SK-N-SH (cell line): ENCODE measurements at regions not wholly inside any gene's neighbourhood (a gene's known extent, or its start where the extent isn't known, plus 50 kb on each side); places are given as distances from the start of the nearest gene placed in this dataset.

Experiments used
- CTCF ChIA-PET: fragments of 300-600, 350-600 bp; formaldehyde crosslinking; extraction: SDS; loops from one replicate; lab custom pipeline; 2021; lab: Yijun Ruan, JAX
- POLR2A ChIA-PET: fragments of 350-600 bp; sonication (Branson Sonifier 250); formaldehyde crosslinking; extraction: SDS; loops from one replicate; lab custom pipeline; 2020; ENCODE audit warnings: antibody characterized with exemption, inconsistent platforms; lab: Yijun Ruan, JAX
- DNase-seq: peaks from one replicate; pipeline ENCODE4 v3.0.0; 2012
- H2AFZ ChIP-seq: fragments of 200-600 bp; sonication (generic); 2 replicates; pipeline ENCODE4 v1.8.1; 2016; ENCODE audit warnings: antibody characterized with exemption, mild to moderate bottlenecking, low read depth
- H3F3A ChIP-seq: fragments of 200-600 bp; sonication (generic); replicated peaks from 2 replicates; pipeline ENCODE3; 2016; ENCODE audit warnings: antibody characterized with exemption, mild to moderate bottlenecking; ENCODE audit not compliant: insufficient read depth
- H3K27ac ChIP-seq, 2 experiments: fragments of 200-500 bp in 1 of 2; fragments of 200-600 bp in 1 of 2; sonication (Bioruptor generic) in 1 of 2; sonication (generic), shearing (Covaris generic) in 1 of 2; 2 replicates each; pipeline versions ENCODE4 v1.5.1 to v1.6.1; 2014 to 2016; ENCODE audit warnings: low read depth in 2 of 2, inconsistent platforms in 1 of 2, low read length in 1 of 2, mild to moderate bottlenecking in 1 of 2, mixed read lengths in 1 of 2
- H3K27me3 ChIP-seq: fragments of 200-600 bp; sonication (generic), shearing (Covaris generic); 2 replicates; pipeline ENCODE4 v1.6.1; 2016; ENCODE audit warnings: mixed run types; ENCODE audit not compliant: insufficient read depth
- H3K36me3 ChIP-seq, 2 experiments: fragments of 200-500 bp in 1 of 2; fragments of 200-600 bp in 1 of 2; sonication (Bioruptor generic) in 1 of 2; sonication (generic) in 1 of 2; replicated peaks in 1 of 2; 2 replicates each; pipeline versions ENCODE3 to v1.5.1; 2014 to 2016; ENCODE audit warnings: low read length in 1 of 2, mild to moderate bottlenecking in 1 of 2; ENCODE audit not compliant: insufficient read depth in 2 of 2, control insufficient read depth in 1 of 2
- H3K4me1 ChIP-seq, 2 experiments: fragments of 200-500 bp in 1 of 2; fragments of 200-600 bp in 1 of 2; sonication (Bioruptor generic) in 1 of 2; sonication (generic), shearing (Covaris generic) in 1 of 2; 2 replicates each; pipeline versions ENCODE4 v1.5.1 to v1.6.1; 2014 to 2016; ENCODE audit warnings: low read depth in 1 of 2, low read length in 1 of 2, mixed run types in 1 of 2; ENCODE audit not compliant: insufficient read depth in 2 of 2, control insufficient read depth in 1 of 2
- H3K4me2 ChIP-seq: fragments of 200-600 bp; sonication (generic), shearing (Covaris generic); 2 replicates; pipeline ENCODE4 v1.6.1; 2017; ENCODE audit warnings: mixed run types
- H3K4me3 ChIP-seq, 2 experiments: fragments of 200-500 bp in 1 of 2; fragments of 200-600 bp in 1 of 2; sonication (Bioruptor generic) in 1 of 2; sonication (generic), shearing (Covaris generic) in 1 of 2; 2 replicates each; pipeline versions ENCODE4 v1.5.1 to v1.8.1; 2014 to 2016; ENCODE audit warnings: low read depth in 2 of 2, inconsistent platforms in 1 of 2, low read length in 1 of 2, mild to moderate bottlenecking in 1 of 2, mixed read lengths in 1 of 2, moderate library complexity in 1 of 2
- H3K79me2 ChIP-seq: fragments of 200-600 bp; sonication (generic); 2 replicates; pipeline ENCODE4 v1.8.1; 2017; ENCODE audit warnings: mild to moderate bottlenecking; ENCODE audit not compliant: insufficient read depth
- H3K9ac ChIP-seq: fragments of 200-600 bp; sonication (generic); 2 replicates; pipeline ENCODE4 v1.6.1; 2017; ENCODE audit warnings: mixed run types
- H3K9me2 ChIP-seq: fragments of 200-600 bp; sonication (generic); 2 replicates; pipeline ENCODE4 v1.6.1; 2017; ENCODE audit warnings: mixed run types
- H3K9me3 ChIP-seq: fragments of 200-600 bp; sonication (generic); 2 replicates; pipeline ENCODE4 v1.6.1; 2017; ENCODE audit warnings: mixed run types, mild to moderate bottlenecking, moderate library complexity
- H4K20me1 ChIP-seq: fragments of 200-600 bp; sonication (generic); 2 replicates; pipeline ENCODE4 v1.6.1; 2017; ENCODE audit warnings: mild to moderate bottlenecking, mixed run types; ENCODE audit not compliant: insufficient read depth
- EP300 ChIP-seq, 2 experiments: IDR thresholded peaks; 2 replicates each; pipeline versions ENCODE4 v1.4.0 to v1.6.1; 2012; ENCODE audit warnings: borderline replicate concordance in 1 of 2, low read depth in 1 of 2, low read length in 1 of 2
- EZH2phosphoT487 ChIP-seq: fragments of 200-600 bp; sonication (generic); IDR thresholded peaks from 2 replicates; pipeline ENCODE4 v1.6.1; 2017; ENCODE audit warnings: low read depth, mixed run types, mild to moderate bottlenecking, antibody characterized with exemption, moderate library complexity, borderline replicate concordance
- FOSL2 ChIP-seq: IDR thresholded peaks from 2 replicates; pipeline ENCODE4 v1.4.0; 2012; ENCODE audit warnings: low read depth, mild to moderate bottlenecking, moderate library complexity, borderline replicate concordance
- GATA2 ChIP-seq: sonication (generic); formaldehyde crosslinking; IDR thresholded peaks from 2 replicates; pipeline ENCODE4 v1.5.0; 2020; ENCODE audit warnings: mild to moderate bottlenecking, missing genetic modification reagents
- MEF2A ChIP-seq: IDR thresholded peaks from 2 replicates; pipeline ENCODE4 v1.4.0; 2012; ENCODE audit warnings: low read depth, borderline replicate concordance
- NFIC ChIP-seq: IDR thresholded peaks from 2 replicates; pipeline ENCODE4 v1.4.0; 2012; ENCODE audit warnings: borderline replicate concordance
- NRF1 ChIP-seq: IDR thresholded peaks from 2 replicates; pipeline ENCODE4 v1.6.1; 2012; ENCODE audit warnings: low read depth, mild to moderate bottlenecking, low read length
- RCOR1 ChIP-seq: fragments of 150-350 bp; IDR thresholded peaks from 2 replicates; pipeline ENCODE4 v1.6.1; 2017; ENCODE audit warnings: antibody characterized with exemption, low read length
- YY1 ChIP-seq: IDR thresholded peaks from 2 replicates; pipeline ENCODE4 v1.4.0; 2012; ENCODE audit warnings: low read depth, mild to moderate bottlenecking
- WGBS: methylation state at CpG from one replicate; pipeline ENCODE4 v1.1.6; 2017; ENCODE audit warnings: low lambda C conversion rate; 5-methylcytosine and 5-hydroxymethylcytosine counted together
- TF ChIP-seq, protein P1 (sequence below): IDR thresholded peaks from 2 replicates; pipeline ENCODE4 v1.6.1; 2012; ENCODE audit warnings: mild to moderate bottlenecking, low read depth, low read length, moderate library complexity
- TF ChIP-seq, protein P2 (sequence below): IDR thresholded peaks from 2 replicates; pipeline ENCODE4 v1.4.0; 2012; ENCODE audit warnings: low read depth, borderline replicate concordance

DNA sequence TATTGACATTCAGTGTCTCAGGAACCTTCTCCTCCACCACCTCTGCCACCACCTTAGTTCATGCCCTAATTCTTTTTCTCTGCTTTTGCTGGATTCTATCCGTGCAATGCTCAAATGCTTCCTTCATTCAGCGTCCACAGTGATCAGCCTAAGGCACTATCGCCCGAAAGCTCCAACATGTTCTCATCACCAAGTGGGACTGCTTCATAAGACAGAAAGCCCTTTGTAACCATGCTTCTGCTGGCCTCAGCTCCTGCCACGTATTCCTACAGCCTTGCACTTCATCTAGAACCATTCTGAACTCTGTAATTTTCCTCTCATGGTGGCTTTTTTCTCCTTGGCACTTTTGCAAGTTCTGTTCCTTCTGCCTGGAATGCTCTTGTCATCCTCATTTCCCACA lies 222.9 kb downstream of the HNMT start (continued):
- TF ChIP-seq, protein P1, sequence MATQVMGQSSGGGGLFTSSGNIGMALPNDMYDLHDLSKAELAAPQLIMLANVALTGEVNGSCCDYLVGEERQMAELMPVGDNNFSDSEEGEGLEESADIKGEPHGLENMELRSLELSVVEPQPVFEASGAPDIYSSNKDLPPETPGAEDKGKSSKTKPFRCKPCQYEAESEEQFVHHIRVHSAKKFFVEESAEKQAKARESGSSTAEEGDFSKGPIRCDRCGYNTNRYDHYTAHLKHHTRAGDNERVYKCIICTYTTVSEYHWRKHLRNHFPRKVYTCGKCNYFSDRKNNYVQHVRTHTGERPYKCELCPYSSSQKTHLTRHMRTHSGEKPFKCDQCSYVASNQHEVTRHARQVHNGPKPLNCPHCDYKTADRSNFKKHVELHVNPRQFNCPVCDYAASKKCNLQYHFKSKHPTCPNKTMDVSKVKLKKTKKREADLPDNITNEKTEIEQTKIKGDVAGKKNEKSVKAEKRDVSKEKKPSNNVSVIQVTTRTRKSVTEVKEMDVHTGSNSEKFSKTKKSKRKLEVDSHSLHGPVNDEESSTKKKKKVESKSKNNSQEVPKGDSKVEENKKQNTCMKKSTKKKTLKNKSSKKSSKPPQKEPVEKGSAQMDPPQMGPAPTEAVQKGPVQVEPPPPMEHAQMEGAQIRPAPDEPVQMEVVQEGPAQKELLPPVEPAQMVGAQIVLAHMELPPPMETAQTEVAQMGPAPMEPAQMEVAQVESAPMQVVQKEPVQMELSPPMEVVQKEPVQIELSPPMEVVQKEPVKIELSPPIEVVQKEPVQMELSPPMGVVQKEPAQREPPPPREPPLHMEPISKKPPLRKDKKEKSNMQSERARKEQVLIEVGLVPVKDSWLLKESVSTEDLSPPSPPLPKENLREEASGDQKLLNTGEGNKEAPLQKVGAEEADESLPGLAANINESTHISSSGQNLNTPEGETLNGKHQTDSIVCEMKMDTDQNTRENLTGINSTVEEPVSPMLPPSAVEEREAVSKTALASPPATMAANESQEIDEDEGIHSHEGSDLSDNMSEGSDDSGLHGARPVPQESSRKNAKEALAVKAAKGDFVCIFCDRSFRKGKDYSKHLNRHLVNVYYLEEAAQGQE, result no peak
- TF ChIP-seq, all 33 proteins: peak for 0

DNA sequence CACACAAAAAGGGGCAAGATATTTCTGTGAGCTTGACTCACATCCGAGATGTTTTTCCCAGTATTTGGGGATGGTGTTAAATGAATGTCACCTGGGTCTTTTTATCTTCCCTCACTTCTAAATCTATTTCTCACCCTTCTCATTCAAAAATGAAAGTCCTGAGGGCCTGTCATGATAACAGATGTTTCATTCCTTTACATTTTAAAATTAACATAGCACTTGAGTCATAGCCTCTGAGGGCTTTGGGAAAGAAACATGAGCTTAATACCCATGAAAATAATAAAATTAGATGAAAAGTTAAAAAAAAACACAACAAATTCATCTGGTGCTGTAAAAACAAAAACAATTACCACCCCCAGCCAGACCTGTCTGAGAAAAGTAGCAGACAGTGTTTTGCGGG lies 226.7 kb downstream of the HNMT start:
- WGBS, result 97% methylated on average over 2 of the region's 2 CpGs
- no peaks in the 10 kb centered on the region for H3K4me1 ChIP-seq
- H3K79me2 ChIP-seq, result no peaks in the 10 kb centered on the region
- no peak overlapping the region for H3K27ac ChIP-seq
- no peak for TF ChIP-seq NFIC
- TF ChIP-seq YY1, result no peak
- no peak for TF ChIP-seq NRF1
- TF ChIP-seq, protein P2, sequence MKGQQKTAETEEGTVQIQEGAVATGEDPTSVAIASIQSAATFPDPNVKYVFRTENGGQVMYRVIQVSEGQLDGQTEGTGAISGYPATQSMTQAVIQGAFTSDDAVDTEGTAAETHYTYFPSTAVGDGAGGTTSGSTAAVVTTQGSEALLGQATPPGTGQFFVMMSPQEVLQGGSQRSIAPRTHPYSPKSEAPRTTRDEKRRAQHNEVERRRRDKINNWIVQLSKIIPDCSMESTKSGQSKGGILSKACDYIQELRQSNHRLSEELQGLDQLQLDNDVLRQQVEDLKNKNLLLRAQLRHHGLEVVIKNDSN, result no peak
- no peak for TF ChIP-seq EZH2phosphoT487
- TF ChIP-seq MEF2A, result no peak
- ChIA-PET POLR2A (no interaction called here), CTCF (no interaction called here)
- no peak overlapping the region for H2AFZ ChIP-seq
- no peaks in the 10 kb centered on the region for H3K9me2 ChIP-seq
- H4K20me1 ChIP-seq, result no peaks in the 10 kb centered on the region
- H3F3A ChIP-seq, result no peaks in the 10 kb centered on the region
- no peaks in the 10 kb centered on the region for H3K36me3 ChIP-seq
- H3K4me3 ChIP-seq, result no peak overlapping the region
- H3K4me2 ChIP-seq, result no peak overlapping the region
- no peaks in the 10 kb centered on the region for H3K9me3 ChIP-seq
- DNase-seq, result no peak
- no peaks in the 10 kb centered on the region for H3K27me3 ChIP-seq
- no peak overlapping the region for H3K9ac ChIP-seq

DNA sequence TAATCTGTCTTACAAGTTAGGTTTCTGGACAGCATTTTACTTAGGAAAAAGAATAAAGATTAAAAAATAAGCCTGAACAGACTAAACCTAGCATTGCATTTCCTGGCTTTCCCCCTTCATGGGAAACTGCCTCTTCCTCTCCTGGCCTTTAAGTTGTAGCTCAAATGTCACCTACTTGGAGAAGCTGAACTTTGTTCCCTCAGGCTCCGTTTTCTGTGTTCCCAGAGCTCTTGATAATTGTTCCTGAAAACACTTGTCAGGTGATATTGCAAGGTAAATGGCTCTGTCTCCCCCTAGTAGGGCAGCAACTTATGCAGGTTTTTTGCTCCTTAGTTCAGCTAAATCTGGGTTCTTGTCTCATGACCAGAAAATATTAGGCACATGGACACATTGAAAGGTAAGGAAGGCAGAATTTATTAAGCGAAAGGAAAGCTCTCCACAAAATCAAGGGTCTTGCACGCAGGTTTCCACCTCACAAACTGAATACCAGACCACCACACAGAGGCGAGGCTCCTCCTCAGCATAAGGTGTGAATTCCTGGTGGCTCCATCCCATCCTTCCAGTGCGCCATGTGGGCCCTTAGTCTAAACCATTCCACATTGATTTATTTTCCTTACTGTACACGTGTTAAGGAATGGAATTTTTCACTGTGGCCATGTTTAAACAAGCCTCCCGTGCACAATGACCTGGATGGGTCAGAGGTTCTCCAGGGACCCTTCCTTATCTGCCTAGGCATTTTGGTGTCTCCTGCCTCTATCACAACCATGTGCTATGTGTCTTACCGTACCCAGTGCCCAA lies 229.3 kb downstream of the HNMT start:
- Histone ChIP-seq H3K27ac (no peak overlapping the region), H3F3A (no peaks in the 10 kb centered on the region), H3K27me3 (no peaks in the 10 kb centered on the region), H3K9me2 (no peaks in the 10 kb centered on the region), H3K9ac (no peak overlapping the region), H3K4me2 (no peak overlapping the region), H3K4me1 (no peaks in the 10 kb centered on the region), H3K79me2 (no peaks in the 10 kb centered on the region), H4K20me1 (no peaks in the 10 kb centered on the region), H3K9me3 (no peaks in the 10 kb centered on the region), H3K36me3 (no peaks in the 10 kb centered on the region), H3K4me3 (no peak overlapping the region), H2AFZ (no peak overlapping the region)
- TF ChIP-seq RCOR1 (no peak), NRF1 (no peak), FOSL2 (no peak), EP300 (IDR thresholded peaks at IDR 0.05; ENCODE audit: borderline replicate concordance in 1 of 2, low read depth in 1 of 2, low read length in 1 of 2) (no peak), GATA2 (CRISPR knock-in tag) (no peak)
- TF ChIP-seq, protein P2, result no peak
- TF ChIP-seq, protein P1, result no peak
- no peak for DNase-seq
- 87% methylated on average over 8 of the region's 8 CpGs for WGBS
- ChIA-PET POLR2A (no interaction called here), CTCF (interaction anchor here (1.0 kb wide), 1 partner anchor 593 kb away, joined by 3 read pairs; no protein-coding TSS in a partner anchor)
